ENCODE measurements at regions not wholly inside any gene's neighbourhood (a gene's known extent, or its start where the extent isn't known, plus 50 kb on each side); places are given as distances from the start of the nearest gene placed in this dataset.
"Not testable (repeated sequence)": the region's sequence is repeated elsewhere in the genome, so short reads cannot be mapped to it uniquely, and the experiment has no call there.

DNA sequence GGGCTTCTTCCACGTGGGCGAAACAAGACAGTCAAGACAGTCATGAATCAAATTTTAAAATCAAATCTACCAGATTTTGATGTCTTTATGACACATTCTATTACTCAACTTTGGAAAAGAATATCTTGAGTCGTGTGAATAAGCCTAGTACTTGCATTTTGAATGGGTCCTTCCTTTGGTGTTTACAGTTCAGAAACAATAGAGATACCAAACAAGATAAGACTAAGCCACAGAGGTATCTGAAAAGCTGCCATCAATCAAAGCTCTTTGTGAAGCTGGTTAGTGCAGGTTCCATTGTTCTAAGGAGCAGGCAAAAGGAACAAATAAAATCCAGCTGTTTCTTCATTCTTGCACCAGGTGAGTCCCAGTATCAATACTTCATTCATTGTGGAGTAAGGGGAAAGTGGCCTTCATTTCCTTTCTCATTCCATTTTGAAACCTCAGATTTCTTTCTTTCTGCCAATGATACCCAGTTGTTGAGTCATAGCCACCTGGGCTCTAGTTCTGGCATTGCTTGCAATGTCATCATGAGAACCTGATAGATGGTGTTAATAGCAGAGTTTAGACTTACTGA lies 151.7 kb upstream of the L3MBTL4 start:
- Histone ChIP-seq H3K9me3 (no peaks in the 10 kb centered on the region), H3K27me3 (no peaks in the 10 kb centered on the region), H3K4me2 (no peak overlapping the region), H3K36me3 (no peaks in the 10 kb centered on the region), H3K27ac (no peak overlapping the region), H3K4me3 (no peak overlapping the region), H3K9ac (no peak overlapping the region), H4K20me1 (no peaks in the 10 kb centered on the region), H3K4me1 (no peaks in the 10 kb centered on the region)
- TF ChIP-seq Cebpa-rat (IDR thresholded peaks at IDR 0.05) = no peak

DNA sequence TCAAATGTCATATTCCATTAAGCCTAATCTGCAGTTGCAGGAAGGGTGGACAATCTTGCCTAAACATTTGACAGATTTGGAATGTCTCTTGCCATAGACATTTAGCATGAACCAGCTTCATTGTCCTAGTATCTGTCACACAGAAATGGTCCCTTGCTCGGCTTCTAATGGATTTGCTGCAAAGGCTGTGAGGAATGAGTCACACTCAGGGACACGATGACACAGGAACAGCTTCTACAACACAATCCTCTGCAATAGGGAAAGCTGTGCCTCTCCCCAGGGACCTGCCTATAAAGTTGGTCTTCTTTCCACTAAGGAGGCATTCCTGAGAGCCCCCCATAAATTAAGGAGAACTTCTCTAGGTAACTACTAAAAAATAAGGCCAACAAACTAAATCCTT lies 155.1 kb upstream of the L3MBTL4 start:
- no peak for TF ChIP-seq Cebpa-rat (IDR thresholded peaks at IDR 0.05)
- no peaks in the 10 kb centered on the region for H3K4me1 ChIP-seq

DNA sequence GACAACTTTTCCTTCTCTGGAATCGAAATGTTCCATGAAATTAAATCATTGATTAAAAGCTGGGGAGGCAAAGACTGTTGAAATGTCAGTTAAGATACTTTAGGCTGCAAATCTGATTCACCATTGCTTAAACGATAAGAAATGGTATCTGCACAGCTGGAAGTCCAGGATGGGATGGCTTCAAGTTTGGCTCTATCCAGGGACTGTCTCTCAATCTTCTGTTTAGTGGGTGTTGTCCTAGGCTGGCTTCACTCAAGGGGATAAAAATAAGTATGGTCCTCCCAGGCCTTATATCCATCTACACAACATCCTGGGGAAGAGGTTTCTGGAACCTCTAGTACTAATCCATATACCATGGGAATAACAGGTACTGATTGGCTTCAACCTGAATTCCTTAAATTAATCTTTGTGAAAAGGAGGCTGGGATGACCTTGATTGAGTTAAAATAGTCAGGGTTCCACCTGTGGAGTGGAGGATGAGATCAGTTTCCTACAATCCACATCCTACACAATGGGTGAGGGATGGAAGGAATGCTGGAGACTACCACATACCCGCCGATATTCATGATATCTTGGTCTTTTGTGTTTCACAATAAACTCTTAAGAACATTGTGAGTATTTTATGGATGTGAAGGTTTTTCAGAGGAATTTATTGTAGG lies 156.0 kb upstream of the L3MBTL4 start:
- Histone ChIP-seq H3K4me1 (no peaks in the 10 kb centered on the region), H3K9ac (no peak overlapping the region), H3K36me3 (no peaks in the 10 kb centered on the region), H3K27me3 (no peaks in the 10 kb centered on the region), H3K27ac (no peak overlapping the region), H3K4me3 (no peak overlapping the region), H3K4me2 (no peak overlapping the region), H3K9me3 (no peaks in the 10 kb centered on the region), H4K20me1 (no peaks in the 10 kb centered on the region)
- TF ChIP-seq Cebpa-rat (IDR thresholded peaks at IDR 0.05) = no peak

More for the DNA sequence above, 155.1 kb upstream of the L3MBTL4 start:
- H3K9ac ChIP-seq = no peak overlapping the region
- no peak overlapping the region for H3K4me3 ChIP-seq
- H3K27me3 ChIP-seq = no peaks in the 10 kb centered on the region
- no peaks in the 10 kb centered on the region for H3K36me3 ChIP-seq
- H3K9me3 ChIP-seq = no peaks in the 10 kb centered on the region
- no peak overlapping the region for H3K27ac ChIP-seq
- no peak overlapping the region for H3K4me2 ChIP-seq
- no peaks in the 10 kb centered on the region for H4K20me1 ChIP-seq

DNA sequence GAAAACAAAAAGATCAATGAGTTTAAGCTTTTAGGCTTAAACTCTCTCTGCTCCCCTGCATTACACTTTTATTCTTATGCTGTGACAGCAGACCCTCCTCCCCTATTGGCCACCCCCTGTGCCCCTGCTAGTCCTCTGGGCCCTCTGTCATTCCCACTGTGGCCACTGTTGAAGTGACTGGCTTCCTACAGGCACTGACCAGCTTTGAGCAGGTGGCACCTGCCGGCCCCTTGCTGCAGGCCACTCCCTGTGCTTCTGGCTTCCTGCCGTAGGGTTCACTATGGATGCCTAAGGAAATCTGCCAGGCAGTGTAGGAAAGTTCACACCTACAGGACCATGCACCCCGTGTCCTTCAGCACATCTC lies 156.5 kb upstream of the L3MBTL4 start:
- Histone ChIP-seq H3K9ac (no peak overlapping the region), H3K27ac (no peak overlapping the region), H3K27me3 (no peaks in the 10 kb centered on the region), H3K9me3 (no peaks in the 10 kb centered on the region), H4K20me1 (no peaks in the 10 kb centered on the region), H3K4me2 (no peak overlapping the region), H3K4me1 (no peaks in the 10 kb centered on the region), H3K4me3 (no peak overlapping the region), H3K36me3 (no peaks in the 10 kb centered on the region)
- no peak for TF ChIP-seq Cebpa-rat (IDR thresholded peaks at IDR 0.05)

DNA sequence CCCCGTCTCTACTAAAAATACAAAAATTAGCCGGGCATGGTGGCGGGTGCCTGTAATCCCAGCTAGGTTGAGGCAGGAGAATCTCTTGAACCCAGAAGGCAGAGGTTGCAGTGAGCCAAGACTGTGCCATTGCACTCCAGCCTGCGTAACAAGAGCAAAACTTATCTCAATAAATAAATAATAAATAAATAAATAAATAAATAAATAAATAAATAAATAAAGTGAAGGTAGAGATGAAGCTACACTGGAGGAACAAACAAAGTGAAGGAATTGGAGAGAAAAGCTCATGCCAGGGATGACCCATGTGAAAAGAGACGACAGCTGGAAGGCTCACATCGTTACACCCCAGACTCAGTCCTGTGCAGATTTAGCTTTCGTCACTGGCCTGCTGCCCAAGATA lies 157.3 kb upstream of the ARHGAP28 start:
- H3K27me3 ChIP-seq, H3K9ac ChIP-seq, H3K9me3 ChIP-seq, H3K36me3 ChIP-seq, H4K20me1 ChIP-seq, H3K4me3 ChIP-seq, H3K4me2 ChIP-seq, H3K4me1 ChIP-seq, H3K27ac ChIP-seq: not testable (repeated sequence)

DNA sequence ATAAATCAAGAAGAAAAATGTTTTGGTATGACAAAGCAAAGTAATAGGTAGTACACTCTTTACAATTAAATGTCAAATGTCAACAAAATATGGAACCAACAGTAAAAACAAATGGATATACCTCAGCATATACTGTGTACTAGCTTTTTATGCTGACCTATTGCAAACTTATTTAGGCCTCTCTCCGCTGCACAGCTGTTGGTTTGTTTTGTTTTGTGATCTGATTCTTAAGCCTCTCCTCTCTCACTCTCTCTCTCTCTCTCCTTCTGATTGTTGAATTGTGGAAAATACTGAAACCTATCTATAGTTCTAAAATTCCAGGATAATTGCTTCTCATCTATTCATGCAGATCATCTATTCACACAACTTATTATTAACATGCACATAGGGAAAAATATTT lies 154.9 kb upstream of the ARHGAP28 start:
- Histone ChIP-seq H3K9ac (no peak overlapping the region), H3K4me3 (no peak overlapping the region), H4K20me1 (no peaks in the 10 kb centered on the region), H3K36me3 (no peaks in the 10 kb centered on the region), H3K27ac (no peak overlapping the region), H3K9me3 (peaks cover 2% of the 10 kb centered on the region; the same call in 1 of the 2 replicates), H3K4me2 (no peak overlapping the region), H3K4me1 (peaks cover 11% of the 10 kb centered on the region), H3K27me3 (no peaks in the 10 kb centered on the region)
- no peak for TF ChIP-seq Cebpa-rat (IDR thresholded peaks at IDR 0.05)

- Histone ChIP-seq H3K4me1 (peaks cover 23% of the 10 kb centered on the region), H3K9ac (no peak overlapping the region), H3K36me3 (no peaks in the 10 kb centered on the region), H3K9me3 (peaks cover 2% of the 10 kb centered on the region; the same call in 1 of the 2 replicates), H3K4me3 (no peak overlapping the region), H4K20me1 (no peaks in the 10 kb centered on the region), H3K27ac (no peak overlapping the region), H3K4me2 (no peak overlapping the region), H3K27me3 (no peaks in the 10 kb centered on the region)
- TF ChIP-seq Cebpa-rat (IDR thresholded peaks at IDR 0.05) = no peak
These were observed 153.6 kb upstream of the ARHGAP28 start for GRCh38 chr18:6575908-6576307.

GRCh38 chr18:6576718-6577375 lies 152.7 kb upstream of the ARHGAP28 start:
- Histone ChIP-seq H3K27ac (no peak overlapping the region), H4K20me1 (no peaks in the 10 kb centered on the region), H3K4me2 (no peak overlapping the region), H3K9me3 (peaks cover 2% of the 10 kb centered on the region; the same call in 1 of the 2 replicates), H3K27me3 (no peaks in the 10 kb centered on the region), H3K36me3 (no peaks in the 10 kb centered on the region), H3K9ac (no peak overlapping the region), H3K4me3 (no peak overlapping the region), H3K4me1 (peaks cover 29% of the 10 kb centered on the region)
- no peak for TF ChIP-seq Cebpa-rat (IDR thresholded peaks at IDR 0.05)

DNA sequence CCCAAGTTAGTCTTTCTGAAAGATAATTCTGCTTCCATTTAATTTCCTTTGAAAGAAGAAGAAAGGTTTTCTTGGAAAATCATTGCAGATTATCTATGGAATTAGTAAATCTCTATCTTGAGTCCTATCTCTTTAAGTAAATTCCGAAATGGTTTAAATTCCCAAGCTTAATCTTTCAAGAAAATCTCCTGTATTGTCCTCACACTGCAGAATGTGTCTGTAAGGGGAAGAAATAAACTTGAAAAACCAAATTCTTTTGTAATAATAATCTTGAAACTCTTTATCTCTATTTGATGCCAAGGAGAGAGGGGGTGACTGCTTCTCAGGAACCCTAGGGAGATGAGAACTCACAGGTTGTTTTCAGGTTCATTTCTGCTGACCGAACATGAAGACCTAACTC lies 150.8 kb upstream of the ARHGAP28 start:
- no peak for TF ChIP-seq Cebpa-rat (IDR thresholded peaks at IDR 0.05)
- H3K9ac ChIP-seq = no peak overlapping the region

DNA sequence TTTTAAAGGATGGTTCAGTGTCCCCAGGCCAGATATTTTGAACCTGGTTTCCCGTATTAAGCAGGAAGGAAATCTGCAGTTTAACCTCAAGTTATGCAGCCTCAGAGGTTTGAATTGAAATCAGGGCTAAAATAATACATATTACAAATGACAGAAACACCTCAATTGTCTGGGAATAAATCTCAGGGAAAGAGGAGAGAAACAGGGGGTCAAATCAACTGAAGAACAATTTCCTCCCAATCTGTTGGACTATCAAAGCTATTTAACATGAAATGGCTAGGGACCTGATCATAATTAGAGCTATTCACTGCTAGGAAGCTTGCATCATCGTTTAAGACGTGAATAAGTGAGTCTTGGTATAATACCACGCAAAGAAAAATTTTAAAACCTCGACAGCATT lies 150.0 kb upstream of the ARHGAP28 start:
- no peak overlapping the region for H3K27ac ChIP-seq
- H3K27me3 ChIP-seq = no peaks in the 10 kb centered on the region
- no peak overlapping the region for H3K4me3 ChIP-seq
- peaks cover 29% of the 10 kb centered on the region for H3K4me1 ChIP-seq
- no peak overlapping the region for H3K9ac ChIP-seq
- H3K36me3 ChIP-seq = no peaks in the 10 kb centered on the region
- H4K20me1 ChIP-seq = no peaks in the 10 kb centered on the region
- peaks cover 16% of the 10 kb centered on the region for H3K9me3 ChIP-seq
- no peak for TF ChIP-seq Cebpa-rat (IDR thresholded peaks at IDR 0.05)
- peak overlapping the region; percentile 69 for H3K4me2 ChIP-seq

More for the DNA sequence above, 150.8 kb upstream of the ARHGAP28 start:
- H3K27me3 ChIP-seq = no peaks in the 10 kb centered on the region
- peaks cover 10% of the 10 kb centered on the region; the same call in 1 of the 2 replicates for H3K9me3 ChIP-seq
- no peak overlapping the region for H3K4me3 ChIP-seq
- H4K20me1 ChIP-seq = no peaks in the 10 kb centered on the region
- peak overlapping the region; percentile 69 for H3K4me2 ChIP-seq
- H3K4me1 ChIP-seq = peaks cover 29% of the 10 kb centered on the region
- H3K36me3 ChIP-seq = no peaks in the 10 kb centered on the region
- H3K27ac ChIP-seq = no peak overlapping the region

Data from BLaER1 (cell line).